SK-N-SH treated with all-trans-retinoic acid at 6 μM for 48 hours (cell line): ENCODE measurements at regions not wholly inside any gene's neighbourhood (a gene's known extent, or its start where the extent isn't known, plus 50 kb on each side); places are given as distances from the start of the nearest gene placed in this dataset.

Experiments used
- GLIS3 ChIP-seq: fragments of 250-450 bp; sonication (Bioruptor Pico); IDR thresholded peaks from 2 replicates; pipeline ENCODE4 v1.5.0; 2020; ENCODE audit warnings: mild to moderate bottlenecking, moderate library complexity
- ISL1 ChIP-seq: fragments of 250-450 bp; sonication (Bioruptor Pico); IDR thresholded peaks from 2 replicates; pipeline ENCODE4 v2.1.2; 2022; ENCODE audit warnings: mild to moderate bottlenecking, moderate library complexity
- RARB ChIP-seq: fragments of 250-450 bp; sonication (Bioruptor Pico); IDR thresholded peaks from 2 replicates; pipeline ENCODE4 v1.8.0; 2021; ENCODE audit warnings: mild to moderate bottlenecking, moderate library complexity
- SNAI2 ChIP-seq: fragments of 250-450 bp; sonication (Bioruptor Pico); IDR thresholded peaks from 2 replicates; pipeline ENCODE4 v1.5.0; 2020; ENCODE audit warnings: mild to moderate bottlenecking, moderate library complexity
- ZNF70 ChIP-seq: fragments of 450-650 bp; formaldehyde crosslinking; IDR thresholded peaks from 2 replicates; pipeline ENCODE4 v1.5.0; 2020; ENCODE audit warnings: mild to moderate bottlenecking, moderate library complexity
- TF ChIP-seq, protein P1 (sequence below): fragments of 250-450 bp; sonication (Bioruptor Pico); IDR thresholded peaks from 2 replicates; pipeline ENCODE4 v1.5.1; 2020; ENCODE audit warnings: low read depth, mild to moderate bottlenecking, moderate library complexity

- TF ChIP-seq, protein P1, sequence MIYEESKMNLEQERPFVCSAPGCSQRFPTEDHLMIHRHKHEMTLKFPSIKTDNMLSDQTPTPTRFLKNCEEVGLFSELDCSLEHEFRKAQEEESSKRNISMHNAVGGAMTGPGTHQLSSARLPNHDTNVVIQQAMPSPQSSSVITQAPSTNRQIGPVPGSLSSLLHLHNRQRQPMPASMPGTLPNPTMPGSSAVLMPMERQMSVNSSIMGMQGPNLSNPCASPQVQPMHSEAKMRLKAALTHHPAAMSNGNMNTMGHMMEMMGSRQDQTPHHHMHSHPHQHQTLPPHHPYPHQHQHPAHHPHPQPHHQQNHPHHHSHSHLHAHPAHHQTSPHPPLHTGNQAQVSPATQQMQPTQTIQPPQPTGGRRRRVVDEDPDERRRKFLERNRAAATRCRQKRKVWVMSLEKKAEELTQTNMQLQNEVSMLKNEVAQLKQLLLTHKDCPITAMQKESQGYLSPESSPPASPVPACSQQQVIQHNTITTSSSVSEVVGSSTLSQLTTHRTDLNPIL (CRISPR knock-in tag) = no peak
- TF ChIP-seq ISL1 (CRISPR knock-in tag) (no peak), RARB (CRISPR knock-in tag) (no peak), GLIS3 (CRISPR knock-in tag) (no peak), SNAI2 (no peak), ZNF70 (CRISPR knock-in tag) (no peak)
Observed at GRCh38 chr6:139600919-139601475, 226.5 kb upstream of the CITED2 start.
